ENCODE measurements at regions not wholly inside any gene's neighbourhood (a gene's known extent, or its start where the extent isn't known, plus 50 kb on each side); places are given as distances from the start of the nearest gene placed in this dataset.
"Not testable (repeated sequence)": the region's sequence is repeated elsewhere in the genome, so short reads cannot be mapped to it uniquely, and the experiment has no call there.

- not testable (repeated sequence) for TF ChIP-seq POLR2A (IDR thresholded peaks at IDR 0.05; ENCODE audit: low read length); GATA1 (IDR thresholded peaks at IDR 0.05; ENCODE audit: low read depth, low read length)
Measured at GRCh38 chr1:121050097-121050496, 134.0 kb downstream of the FAM72B start.
